ENCODE measurements at regions not wholly inside any gene's neighbourhood (a gene's known extent, or its start where the extent isn't known, plus 50 kb on each side); places are given as distances from the start of the nearest gene placed in this dataset.
"Not testable (repeated sequence)": the region's sequence is repeated elsewhere in the genome, so short reads cannot be mapped to it uniquely, and the experiment has no call there.

GRCh38 chr2:132220589-132220988 is 58.8 kb upstream of the ANKRD30BL start:
- DNase-seq = not testable (repeated sequence)

- not testable (repeated sequence) for DNase-seq
Measured at GRCh38 chr2:132221886-132222285, 60.1 kb upstream of the ANKRD30BL start.

GRCh38 chr2:132252191-132252893 is 90.6 kb upstream of the ANKRD30BL start:
- DNase-seq = no peak

- DNase-seq = no peak
Measured at GRCh38 chr2:132252894-132253264, 91.1 kb upstream of the ANKRD30BL start.

DNA sequence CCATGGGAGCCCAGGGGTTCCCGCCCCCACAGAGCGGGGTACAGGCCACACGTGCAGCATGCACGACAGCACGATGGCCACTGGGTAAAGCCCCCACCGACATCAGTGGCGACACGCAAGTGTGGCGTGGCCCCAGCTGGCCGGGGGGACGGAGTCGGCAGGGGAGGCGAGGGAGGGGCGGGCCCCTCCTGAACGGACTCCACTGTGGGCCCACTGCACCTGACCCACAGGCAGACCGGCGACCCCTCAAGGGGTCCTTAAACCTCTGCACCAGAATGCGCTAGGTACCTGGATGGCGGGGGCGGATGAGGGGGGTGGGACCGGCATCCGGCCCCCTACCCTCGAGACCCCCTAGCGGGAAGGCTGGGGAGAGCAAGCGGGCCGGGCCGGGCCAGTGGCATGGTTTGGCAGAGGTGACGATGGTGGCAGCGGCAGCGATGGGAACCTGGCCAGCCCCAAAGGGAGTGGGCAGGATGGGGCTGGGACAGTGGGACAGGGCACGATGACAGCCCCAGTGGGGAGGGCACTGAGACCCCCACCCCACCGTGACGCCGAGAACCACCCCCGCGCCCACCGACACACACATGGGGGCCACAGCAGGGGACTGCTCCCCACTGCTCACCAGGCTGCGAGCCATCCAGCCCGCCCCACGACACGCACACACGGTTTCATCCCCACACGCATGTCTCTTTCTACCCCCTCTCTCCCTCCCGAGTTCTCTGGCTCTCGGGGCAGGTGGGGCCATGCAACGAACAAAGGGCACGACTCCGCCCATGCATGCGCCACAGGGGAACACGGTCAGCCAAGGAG is 91.9 kb upstream of the ANKRD30BL start:
- no peak for DNase-seq

- not testable (repeated sequence) for DNase-seq
Measured at GRCh38 chr2:132254306-132254919, 92.7 kb upstream of the ANKRD30BL start.

DNA sequence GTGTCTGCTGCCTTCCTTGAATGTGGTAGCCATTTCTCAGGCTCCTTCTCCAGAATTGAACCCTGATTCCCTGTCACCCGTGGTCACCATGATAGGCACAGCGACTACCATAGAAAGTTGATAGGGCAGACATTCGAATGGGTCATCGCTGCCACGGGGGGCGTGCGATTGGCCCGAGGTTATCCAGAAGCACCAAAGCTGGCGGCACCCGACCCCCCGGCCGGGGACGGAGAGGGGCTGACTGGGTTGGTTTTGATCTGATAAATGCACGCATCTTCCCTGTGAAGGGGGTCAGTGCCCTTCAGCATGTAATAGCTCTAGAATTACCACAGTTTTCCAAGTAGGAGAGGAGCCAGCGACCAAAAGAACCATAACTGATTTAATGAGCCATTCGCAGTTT is 94.0 kb upstream of the ANKRD30BL start:
- DNase-seq = no peak

DNA sequence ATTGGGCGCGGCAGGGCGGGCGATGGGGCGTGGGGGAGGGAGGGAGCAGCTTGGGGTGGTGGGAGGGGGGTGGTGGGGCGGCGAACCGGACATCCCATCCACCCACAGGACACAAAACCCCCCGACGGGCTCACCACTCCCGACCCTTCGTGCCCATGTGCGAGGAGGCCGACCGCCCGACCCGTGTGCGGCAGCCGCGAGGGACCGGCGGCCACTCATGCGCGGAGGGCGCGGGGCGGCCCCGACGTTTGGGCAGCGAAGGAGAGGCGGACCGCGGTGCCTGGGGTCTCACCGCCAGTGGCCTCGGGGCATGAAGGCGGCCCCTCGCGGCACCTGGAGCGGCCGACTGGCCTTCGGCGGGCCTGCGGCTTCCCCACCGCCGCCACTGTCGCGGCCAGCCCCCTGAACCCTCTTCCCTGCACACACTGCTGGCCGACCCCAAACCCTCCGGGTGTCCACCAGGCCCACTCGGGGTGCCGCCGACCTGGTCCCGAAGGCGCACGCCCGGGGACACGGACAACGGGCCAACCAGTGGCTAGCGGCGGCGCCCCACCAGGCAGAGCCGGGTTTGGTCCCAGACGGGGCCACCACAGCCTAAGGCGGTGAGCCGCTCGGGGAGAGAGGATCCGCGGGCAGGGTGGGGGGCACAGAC is 94.6 kb upstream of the ANKRD30BL start:
- DNase-seq = no peak

GRCh38 chr2:132256903-132257300 is 95.2 kb upstream of the ANKRD30BL start:
- DNase-seq = not testable (repeated sequence)

GRCh38 chr2:132257301-132258171 is 95.8 kb upstream of the ANKRD30BL start:
- not testable (repeated sequence) for DNase-seq

DNA sequence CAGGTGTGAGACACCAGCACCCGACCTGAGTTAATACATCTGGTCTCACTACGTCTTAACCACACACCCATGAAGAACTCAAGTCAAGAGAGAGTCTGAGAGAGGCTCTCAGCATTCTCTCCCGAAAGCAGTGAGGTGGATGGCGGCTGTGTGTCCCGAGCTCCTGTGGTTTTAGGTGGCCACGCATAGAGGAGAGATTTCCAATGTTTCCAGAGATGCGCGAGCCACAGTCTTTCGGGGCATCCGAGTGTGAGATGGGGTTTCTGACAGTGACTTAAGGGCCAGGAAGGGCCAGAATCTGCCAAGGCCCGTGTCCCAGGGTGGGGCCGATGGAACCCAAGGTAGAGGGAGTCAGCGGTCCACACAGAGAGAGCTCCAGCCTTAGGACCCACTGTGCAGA is 97.5 kb upstream of the ANKRD30BL start:
- DNase-seq = not testable (repeated sequence)

DNA sequence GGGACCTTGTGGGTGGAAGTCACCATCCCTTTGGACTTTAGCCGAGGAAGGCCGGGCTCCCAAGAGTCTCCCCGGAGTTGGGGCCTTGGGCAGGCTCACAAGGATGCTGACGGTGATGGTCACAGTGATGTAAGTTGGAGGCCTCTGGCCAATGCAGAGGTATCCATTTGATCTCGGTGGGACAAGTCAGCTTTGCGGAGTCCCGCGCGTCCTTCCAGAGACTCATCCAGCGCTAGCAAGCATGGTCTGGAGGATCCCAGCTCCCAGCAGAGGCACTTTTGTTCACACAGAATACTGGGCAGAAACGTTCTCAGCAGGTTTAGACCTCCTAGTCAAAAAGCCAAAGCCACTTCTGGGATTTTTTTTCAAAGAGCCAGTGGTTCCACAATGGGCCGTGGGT is 103.8 kb upstream of the ANKRD30BL start:
- DNase-seq = not testable (repeated sequence)

DNA sequence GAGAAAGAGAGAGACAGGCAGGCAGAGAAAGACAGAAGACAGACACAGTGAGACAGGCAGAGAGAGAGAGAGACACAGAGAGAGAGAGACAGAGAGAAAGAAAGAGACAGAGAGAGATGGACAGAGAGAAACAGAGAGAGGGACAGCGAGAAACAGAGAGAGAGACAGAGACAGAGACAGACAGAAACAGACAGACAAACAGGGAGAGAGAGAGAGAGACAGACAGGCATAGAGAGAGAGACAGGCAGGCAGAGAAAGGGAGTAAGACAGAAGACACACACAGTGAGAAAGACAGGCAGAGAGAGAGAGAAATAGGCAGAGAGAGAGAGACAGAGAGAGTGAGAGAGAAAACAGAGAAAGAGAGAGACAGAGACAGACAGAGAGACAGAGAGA is 105.3 kb upstream of the ANKRD30BL start:
- no peak for DNase-seq

DNA sequence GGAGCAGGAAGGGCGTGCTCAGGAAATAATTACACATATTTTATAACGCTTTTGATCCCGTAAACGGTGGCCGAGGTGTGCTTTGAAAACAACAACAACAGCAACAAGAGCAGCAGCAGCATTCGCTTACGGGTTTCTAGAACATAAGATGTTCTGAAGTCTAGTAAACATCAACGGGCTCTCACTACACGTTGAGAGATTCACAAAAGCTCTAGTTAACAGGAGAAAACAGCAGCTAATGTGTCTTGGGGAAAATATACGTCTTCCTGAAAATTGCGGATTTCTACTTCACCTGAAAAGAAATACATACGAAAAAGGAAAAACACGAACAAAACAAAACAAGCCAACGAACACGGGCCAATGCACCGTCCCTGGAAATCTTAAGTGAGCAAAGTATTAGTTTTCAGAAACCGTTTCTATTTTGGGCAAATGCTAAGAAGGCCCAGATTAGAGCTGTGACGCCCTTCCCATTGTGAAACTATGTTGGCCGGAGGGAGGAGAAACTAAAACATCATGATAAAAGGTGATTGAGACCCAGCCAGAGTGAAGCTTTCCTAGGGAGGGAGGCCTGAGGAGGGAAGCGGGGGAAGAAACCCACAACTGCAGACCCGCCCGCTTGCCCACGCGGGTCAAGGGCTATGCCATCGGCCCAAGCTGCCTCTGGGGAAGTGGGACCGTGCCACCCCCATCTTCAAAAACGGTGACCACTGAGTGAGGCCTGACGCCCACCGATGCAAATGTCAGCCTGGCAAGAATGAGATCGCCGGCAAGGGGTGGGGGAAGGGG is 105.9 kb upstream of the ANKRD30BL start:
- DNase-seq = not testable (repeated sequence)

GRCh38 chr2:132268284-132268976 is 106.7 kb upstream of the ANKRD30BL start:
- DNase-seq = not testable (repeated sequence)

DNA sequence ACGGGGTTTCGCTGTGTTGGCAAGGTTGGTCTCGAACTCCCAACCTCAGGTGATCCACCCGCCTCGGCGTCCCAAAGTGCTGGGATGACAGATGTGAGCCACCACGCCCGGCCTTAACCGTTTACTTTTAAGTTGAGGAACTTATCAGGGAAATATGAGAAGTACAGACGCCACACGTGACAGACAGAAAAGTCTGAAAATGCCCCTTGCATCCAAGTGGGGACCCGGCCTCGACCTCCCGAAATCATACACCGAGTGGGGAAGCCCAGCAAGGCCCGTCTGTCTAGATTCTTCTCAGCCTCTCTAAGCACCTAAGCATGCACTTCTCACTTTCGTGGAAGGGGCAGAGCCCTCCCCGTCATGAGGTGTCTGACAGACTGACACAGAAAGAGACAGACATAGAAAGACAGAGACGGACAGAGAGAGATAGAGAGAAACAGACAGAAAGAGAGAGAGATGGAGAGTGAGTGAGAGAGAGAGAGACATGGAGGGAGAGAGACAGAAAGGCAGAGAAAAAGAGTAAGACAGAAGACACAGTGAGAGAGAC is 107.3 kb upstream of the ANKRD30BL start:
- DNase-seq = no peak

DNA sequence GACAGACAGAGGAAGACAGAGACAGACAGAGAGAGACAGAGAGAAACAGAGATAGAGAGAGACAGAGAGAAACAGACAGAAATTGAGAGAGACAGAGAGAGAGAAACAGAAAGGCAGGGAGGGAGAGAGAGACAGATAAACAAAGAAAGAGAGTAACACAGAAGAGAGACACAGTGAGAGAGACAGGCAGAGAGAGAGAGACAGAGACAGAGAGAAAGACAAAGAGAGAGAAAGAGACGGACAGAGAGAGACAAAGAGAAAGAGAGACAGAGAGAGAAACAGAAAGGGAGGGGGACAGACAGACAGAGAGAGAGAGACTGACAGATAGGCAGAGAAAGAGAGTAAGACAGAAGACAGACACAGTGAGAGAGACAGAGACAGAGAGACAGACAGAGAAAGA is 108.5 kb upstream of the ANKRD30BL start:
- DNase-seq = no peak

DNA sequence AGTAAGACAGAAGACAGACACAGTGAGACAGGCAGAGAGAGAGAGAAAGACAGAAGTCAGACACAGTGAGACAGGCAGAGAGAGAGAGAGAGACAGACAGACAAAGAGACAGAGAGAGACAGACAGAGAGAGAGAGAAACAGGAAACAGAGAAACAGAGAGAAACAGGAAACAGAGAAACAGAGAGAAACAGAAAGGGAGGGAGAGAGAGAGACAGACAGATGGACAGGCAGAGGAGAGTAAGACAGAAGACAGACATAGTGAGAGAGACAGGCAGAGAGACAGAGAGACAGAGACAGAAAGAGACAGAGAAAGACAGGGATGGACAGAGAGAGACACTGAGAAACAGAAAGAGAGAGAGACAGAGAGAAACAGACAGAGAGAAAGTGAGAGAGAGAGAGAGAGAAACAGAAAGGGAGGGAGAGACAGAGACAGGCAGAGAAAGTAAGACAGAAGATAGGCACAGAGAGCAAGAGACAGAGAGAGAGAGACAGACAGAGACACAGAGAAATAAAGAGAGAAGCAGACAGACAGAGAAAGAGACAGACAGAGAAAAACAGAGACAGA is 109.3 kb upstream of the ANKRD30BL start:
- no peak for DNase-seq

GRCh38 chr2:132271794-132272193 is 110.0 kb upstream of the ANKRD30BL start:
- not testable (repeated sequence) for DNase-seq

DNA sequence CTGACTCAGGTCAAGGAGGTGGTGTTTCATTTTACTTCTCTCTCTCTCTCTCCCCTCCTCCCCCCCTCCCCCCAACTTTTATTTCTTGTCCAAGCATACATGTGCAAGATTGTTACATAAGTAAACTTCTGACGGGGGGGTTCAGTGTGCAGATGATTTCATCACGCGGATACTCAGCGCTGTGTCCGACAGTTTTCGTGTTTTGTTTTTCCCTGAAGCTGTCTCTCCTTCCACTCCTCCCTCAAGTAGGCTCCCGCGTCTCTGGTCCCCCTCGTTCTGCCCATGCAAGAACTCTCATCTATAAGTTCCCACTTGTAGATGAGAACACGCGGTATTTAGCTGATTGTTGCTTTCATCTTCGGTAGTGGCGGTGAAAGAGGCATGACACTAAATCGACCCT is 111.0 kb upstream of the ANKRD30BL start:
- DNase-seq = no peak
